ENCODE measurements at regions not wholly inside any gene's neighbourhood (a gene's known extent, or its start where the extent isn't known, plus 50 kb on each side); places are given as distances from the start of the nearest gene placed in this dataset.

DNA sequence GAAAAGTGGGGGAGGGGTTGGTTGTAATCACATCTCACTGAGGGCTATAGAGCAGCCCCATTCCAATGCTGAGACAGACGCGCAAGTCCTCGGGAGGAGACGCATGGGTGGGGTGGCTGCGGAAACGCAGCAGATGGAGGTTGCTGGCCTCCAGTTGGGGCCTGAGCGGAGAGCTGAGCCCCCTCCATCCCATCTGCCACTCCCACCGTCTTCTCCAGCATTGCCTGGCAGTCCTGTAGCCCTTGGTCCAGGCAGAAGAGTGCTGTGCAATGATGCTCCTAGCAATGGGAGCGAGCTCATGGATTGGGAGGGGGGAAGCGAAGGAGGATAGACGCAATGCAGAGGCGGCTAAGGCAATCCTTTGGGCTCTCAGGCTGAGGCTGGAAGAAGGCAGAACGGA lies 79.4 kb upstream of the GLRA1 start:
- Histone ChIP-seq H3K36me3 (no peaks in the 10 kb centered on the region), H3K27ac (no peak overlapping the region), H3K4me3 (no peak overlapping the region), H3K27me3 (no peaks in the 10 kb centered on the region), H3K9me3 (ENCODE audit: low read depth) (no peaks in the 10 kb centered on the region), H3K4me1 (ENCODE audit: low read depth) (peaks cover 5% of the 10 kb centered on the region)
- TF ChIP-seq, protein P1, sequence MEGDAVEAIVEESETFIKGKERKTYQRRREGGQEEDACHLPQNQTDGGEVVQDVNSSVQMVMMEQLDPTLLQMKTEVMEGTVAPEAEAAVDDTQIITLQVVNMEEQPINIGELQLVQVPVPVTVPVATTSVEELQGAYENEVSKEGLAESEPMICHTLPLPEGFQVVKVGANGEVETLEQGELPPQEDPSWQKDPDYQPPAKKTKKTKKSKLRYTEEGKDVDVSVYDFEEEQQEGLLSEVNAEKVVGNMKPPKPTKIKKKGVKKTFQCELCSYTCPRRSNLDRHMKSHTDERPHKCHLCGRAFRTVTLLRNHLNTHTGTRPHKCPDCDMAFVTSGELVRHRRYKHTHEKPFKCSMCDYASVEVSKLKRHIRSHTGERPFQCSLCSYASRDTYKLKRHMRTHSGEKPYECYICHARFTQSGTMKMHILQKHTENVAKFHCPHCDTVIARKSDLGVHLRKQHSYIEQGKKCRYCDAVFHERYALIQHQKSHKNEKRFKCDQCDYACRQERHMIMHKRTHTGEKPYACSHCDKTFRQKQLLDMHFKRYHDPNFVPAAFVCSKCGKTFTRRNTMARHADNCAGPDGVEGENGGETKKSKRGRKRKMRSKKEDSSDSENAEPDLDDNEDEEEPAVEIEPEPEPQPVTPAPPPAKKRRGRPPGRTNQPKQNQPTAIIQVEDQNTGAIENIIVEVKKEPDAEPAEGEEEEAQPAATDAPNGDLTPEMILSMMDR (IDR thresholded peaks at IDR 0.05; ENCODE audit: low read depth, low read length): no peak
- no peak for DNase-seq (ENCODE audit: low read depth in 1 of 2, low spot score in 1 of 2)

Measured in cardiac muscle cell (in vitro differentiated cells and primary cell).